ENCODE measurements at regions not wholly inside any gene's neighbourhood (a gene's known extent, or its start where the extent isn't known, plus 50 kb on each side); places are given as distances from the start of the nearest gene placed in this dataset.
"Not testable (repeated sequence)": the region's sequence is repeated elsewhere in the genome, so short reads cannot be mapped to it uniquely, and the experiment has no call there.

GRCh38 chr2:76268484-76268883 lies 557.8 kb upstream of the GCFC2 start:
- DNase-seq (ENCODE audit: low read depth in 3 of 3), result no peak

GRCh38 chr2:76257802-76258201 lies 547.1 kb upstream of the GCFC2 start:
- DNase-seq (ENCODE audit: low read depth in 3 of 3), result no peak

DNA sequence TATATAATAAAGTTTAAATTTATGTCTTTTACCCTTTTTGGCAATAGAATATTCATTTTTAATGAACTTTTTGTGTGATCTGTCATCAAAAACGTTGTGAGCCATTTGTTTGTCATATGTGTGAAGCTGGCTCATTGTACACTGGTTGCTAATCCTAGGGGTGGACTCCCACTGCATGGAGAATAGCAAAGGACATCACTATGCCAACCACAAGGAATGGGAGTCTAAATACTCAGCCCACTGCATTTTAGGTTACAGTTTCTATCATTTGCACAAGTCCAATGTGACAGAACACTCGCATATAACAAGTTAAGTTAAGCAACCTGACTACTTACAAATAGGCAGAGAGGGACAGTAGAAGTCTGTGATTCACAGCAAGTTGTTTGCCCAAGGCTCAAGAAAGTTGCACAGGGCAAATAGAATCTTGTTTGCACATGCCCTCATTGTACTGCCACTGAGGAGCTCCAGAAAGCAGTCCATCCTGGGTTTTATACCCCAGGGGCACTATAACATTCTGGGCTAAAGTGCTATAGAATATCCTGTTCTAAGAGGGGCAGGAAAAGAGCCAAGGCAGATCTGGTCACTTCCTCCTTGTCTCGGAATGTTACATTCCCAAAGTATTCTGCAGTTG lies 545.9 kb upstream of the GCFC2 start:
- DNase-seq (ENCODE audit: low read depth in 3 of 3), result no peak

- DNase-seq (ENCODE audit: low read depth in 3 of 3), result no peak
These were observed 542.0 kb upstream of the GCFC2 start for GRCh38 chr2:76252704-76253103.

DNA sequence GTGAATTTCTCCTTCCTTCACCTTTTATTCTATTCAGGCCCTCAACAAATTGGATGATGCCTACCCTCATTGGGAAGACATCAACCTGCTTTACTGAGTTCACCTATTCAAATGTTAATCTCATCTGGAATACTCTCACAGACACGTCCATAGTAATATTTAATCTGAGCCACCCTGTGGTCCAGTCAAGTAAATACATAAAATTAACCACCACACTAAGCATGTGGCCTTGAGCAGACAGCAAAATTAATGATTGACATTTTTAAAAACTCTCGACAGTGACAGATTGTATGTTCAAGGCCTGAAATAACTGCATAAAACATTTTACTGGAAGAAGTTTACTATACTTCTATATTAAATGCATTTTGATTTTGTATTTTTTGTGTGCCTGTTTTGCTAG lies 540.6 kb upstream of the GCFC2 start:
- DNase-seq (ENCODE audit: low read depth in 3 of 3), result no peak

- DNase-seq (ENCODE audit: low read depth in 3 of 3), result no peak
These were observed 536.3 kb upstream of the GCFC2 start for GRCh38 chr2:76247006-76247405.

GRCh38 chr2:76211991-76212985 lies 501.6 kb upstream of the GCFC2 start:
- DNase-seq (ENCODE audit: low read depth in 3 of 3), result no peak

DNA sequence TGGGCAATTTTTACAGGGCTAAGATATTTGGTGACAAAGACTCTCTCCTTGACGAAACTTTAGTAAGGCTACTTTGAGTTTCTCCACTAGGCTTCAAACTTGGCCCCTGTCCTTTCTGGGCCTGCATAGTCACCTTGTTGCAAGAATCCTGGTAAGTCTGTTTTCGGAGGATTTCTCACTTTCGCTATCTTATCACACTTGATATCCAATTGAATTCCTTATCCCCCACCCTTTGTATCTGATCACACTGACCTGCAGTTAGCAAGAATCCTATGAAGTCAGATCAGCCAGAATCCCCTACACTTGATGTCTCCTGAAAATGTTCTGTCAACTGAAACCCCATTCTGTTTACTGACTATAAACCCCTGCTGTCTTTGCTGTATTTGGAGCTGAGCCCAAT lies 499.8 kb upstream of the GCFC2 start:
- DNase-seq (ENCODE audit: low read depth in 3 of 3), result no peak

DNA sequence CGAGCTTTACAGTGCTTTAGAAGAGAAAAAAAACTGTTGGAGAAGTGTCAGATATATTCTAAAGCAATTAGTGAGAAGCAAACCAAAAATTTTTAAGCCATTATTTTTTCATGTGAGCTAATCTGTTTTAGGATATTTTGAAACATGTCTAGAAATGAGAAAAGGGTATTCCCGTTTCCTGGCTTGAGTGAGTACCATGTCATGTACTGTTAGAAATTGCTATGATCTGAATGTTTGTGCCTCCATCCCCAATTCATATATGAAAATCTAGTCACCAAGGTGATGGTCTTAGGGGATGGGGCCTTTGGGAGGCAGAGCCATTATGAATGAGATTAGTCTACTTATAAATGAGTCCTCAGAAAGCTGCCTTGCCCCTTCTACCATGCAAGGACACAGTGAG lies 493.3 kb upstream of the GCFC2 start:
- no peak for DNase-seq (ENCODE audit: low read depth in 3 of 3)

DNA sequence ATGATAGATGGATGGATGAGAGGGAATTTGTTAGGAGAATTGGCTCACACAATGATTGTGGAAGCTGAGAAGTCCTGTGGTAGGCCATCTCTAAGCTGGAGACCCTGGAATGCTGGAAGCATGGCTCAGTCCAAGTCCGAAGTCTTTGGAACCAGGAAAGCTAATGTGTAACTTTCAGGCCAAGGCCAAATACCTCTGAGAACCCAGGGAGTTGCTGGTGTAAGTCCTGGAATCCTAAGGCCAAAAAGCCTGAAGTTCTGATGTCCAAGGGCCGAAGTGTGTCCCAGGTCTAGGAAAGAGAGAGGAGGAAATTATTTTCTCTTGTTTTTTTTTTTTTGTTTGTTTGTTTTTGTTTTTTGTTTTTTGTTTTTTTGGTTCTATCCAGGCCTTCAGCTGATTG lies 492.2 kb upstream of the GCFC2 start:
- no peak for DNase-seq (ENCODE audit: low read depth in 3 of 3)

DNA sequence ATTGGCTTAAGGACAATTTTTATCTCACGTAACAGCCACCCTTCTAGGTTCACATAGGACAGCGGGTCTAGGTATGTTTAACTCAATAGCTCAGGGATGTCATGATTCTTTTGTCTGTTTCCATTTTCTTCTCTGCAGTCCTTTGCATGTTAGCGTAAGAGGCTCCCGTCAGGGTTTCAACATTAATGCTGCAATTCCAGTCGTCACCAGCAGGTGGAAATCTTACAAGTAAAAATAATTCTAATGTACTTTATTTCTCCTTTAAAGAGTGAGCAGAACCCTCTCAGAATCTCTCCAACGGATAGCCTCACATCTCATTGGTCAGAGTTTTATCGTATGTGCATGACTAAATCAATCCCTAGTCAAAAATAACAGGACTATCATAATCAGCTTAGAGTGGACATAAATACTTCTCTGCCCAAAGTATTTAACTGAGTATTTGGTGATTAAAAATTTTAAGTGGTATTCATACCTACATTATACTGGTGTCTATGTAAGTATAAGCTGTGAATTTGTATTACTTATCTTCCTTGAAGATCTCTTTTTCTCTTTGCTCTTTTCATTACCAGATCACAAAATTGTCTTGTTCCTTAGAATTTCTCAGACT lies 487.2 kb upstream of the GCFC2 start:
- peak in 2 of 3 experiments; percentile 4 to 11 for DNase-seq (ENCODE audit: low read depth in 3 of 3)

- DNase-seq (ENCODE audit: low read depth in 3 of 3), result no peak
These were observed 486.7 kb upstream of the GCFC2 start for GRCh38 chr2:76197428-76197827.

DNA sequence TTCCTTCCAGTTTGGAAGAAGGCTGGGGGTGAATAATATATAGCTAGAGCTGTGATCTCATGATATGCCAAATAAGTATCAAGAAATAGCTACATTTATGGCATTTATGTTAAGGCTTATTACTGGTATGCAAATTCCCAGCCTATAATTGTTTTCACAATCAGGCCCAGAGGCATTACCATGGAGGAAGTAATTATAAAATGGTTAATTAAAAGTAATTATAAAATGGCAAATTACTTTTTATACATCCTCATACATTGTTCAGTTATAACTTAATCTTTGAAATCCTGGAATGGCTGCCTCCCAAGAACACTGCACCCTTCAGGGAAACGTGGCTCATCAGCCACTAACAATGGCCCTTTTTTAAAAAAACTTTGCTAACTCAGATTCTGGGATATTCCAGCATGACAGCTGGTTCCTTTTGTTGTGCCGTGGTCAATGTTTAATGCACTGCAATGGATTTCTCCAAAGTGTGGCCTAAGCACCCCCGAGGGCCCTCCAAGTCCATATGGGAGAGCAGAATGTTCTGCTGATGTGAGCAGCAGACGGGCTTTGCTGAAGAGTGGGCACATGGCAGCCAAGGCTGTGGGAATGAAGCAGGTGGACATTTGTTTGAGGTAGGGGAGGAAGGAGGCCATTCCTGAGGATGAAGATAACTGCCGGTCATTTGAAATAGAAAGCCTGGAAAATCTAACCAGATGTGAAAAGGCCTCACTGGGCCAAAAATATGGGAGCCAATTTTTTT lies 483.5 kb upstream of the GCFC2 start:
- no peak for DNase-seq (ENCODE audit: low read depth in 3 of 3)

GRCh38 chr2:76193089-76193488 lies 482.4 kb upstream of the GCFC2 start:
- no peak for DNase-seq (ENCODE audit: low read depth in 3 of 3)

DNA sequence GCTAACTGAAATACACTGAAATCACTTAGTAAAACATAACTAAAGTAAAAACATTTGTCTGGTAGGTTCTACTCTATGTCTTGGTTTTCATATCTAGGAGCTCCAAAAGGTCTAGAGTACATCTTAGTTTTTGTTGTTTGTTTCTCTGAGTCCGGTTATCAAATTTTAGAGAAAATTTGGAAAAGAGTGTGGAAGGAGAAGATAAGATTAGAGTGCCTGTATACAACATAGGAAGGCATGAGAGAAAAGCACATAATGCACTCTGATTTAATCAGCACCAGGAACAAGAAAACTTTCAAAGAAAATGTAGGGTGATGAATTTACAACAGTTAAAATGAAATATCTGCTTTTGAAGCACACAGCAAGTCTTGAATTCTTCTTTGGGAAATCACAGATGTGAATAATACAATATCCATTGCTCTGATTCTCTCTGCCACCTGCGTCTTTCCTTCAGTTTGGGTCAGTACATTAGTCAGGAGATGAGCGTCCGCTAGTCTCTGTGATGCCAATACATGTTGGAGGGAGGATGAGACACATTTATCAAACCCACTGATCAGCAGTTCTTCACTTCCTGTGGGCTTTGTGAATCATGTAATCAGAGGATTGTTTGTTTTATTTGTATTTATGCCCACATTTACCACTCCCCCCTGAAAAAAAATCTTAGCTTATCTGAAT lies 477.8 kb upstream of the GCFC2 start:
- DNase-seq (ENCODE audit: low read depth in 3 of 3), result no peak

- DNase-seq (ENCODE audit: low read depth in 3 of 3), result no peak
These were observed 476.7 kb upstream of the GCFC2 start for GRCh38 chr2:76187415-76187814.

DNA sequence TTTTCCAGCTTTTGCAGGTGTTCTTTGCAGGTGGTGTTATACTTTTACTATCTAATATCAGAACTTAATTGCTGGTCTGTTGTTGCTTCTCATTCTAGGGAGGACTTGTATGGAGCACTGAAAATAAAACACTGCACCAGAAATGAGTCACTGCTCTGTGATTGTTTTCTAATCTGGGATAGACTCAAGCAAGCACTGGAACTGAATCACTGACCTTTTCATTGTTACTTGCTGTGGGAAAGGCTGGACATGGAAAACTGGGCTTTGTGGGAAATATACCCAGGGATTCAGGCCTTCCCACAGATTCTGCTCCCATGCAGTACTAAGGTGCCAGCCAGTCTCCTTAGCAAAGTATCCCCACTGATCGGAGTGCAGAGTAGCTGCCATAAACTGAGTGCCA lies 470.0 kb upstream of the GCFC2 start:
- DNase-seq (ENCODE audit: low read depth in 3 of 3), result no peak

GRCh38 chr2:76178610-76179009 lies 467.9 kb upstream of the GCFC2 start:
- DNase-seq (ENCODE audit: low read depth in 3 of 3), result no peak

GRCh38 chr2:76175295-76175694 lies 464.6 kb upstream of the GCFC2 start:
- DNase-seq (ENCODE audit: low read depth in 3 of 3), result no peak

- DNase-seq (ENCODE audit: low read depth in 3 of 3), result no peak
These were observed 463.8 kb upstream of the GCFC2 start for GRCh38 chr2:76174505-76174904.

DNA sequence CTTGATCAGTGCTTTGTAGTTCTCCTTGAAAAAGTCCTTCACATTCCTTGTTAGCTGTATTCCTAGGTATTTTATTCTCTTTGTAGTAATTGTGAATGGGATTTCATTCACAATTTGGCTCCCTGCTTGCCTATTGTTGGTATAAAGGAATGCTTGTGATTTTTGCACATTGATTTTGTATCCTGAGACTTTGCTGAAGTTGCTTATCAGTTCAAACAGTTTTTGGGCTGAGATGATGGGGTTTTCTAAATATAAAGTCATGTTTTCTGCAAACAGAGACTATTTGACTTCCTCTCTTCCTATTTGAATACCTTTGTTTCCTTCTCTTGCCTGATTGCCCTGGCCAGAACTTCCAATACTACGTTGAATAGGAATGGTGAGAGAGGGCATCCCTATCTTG lies 462.5 kb upstream of the GCFC2 start:
- DNase-seq (ENCODE audit: low read depth in 3 of 3), result not testable (repeated sequence)

All from stimulated activated CD4-positive, alpha-beta T cell treated with anti-CD3 and anti-CD28 coated beads, TNF-alpha, amount 100 ng/mL, for 24 hours (primary cell).